Dendritic cell treated with granulocyte-macrophage colony-stimulating factor and Interleukin-4, amounts not matched to agents 40 ng/mL and 50 ng/mL, for 4 days (primary cell): ENCODE measurements at regions not wholly inside any gene's neighbourhood (a gene's known extent, or its start where the extent isn't known, plus 50 kb on each side); places are given as distances from the start of the nearest gene placed in this dataset.

Experiments used
- H3K27ac Mint-ChIP-seq: one replicate; pipeline ENCODE4 v1.8.0; 2022; ENCODE audit warnings: mild to moderate bottlenecking, mixed read lengths
- H3K27me3 Mint-ChIP-seq: one replicate; pipeline ENCODE4 v1.8.0; 2022; ENCODE audit warnings: mild to moderate bottlenecking, mixed read lengths
- H3K36me3 Mint-ChIP-seq: one replicate; pipeline ENCODE4 v1.8.0; 2022; ENCODE audit warnings: low read depth, mixed read lengths
- H3K4me1 Mint-ChIP-seq: one replicate; pipeline ENCODE4 v1.8.0; 2022; ENCODE audit warnings: low read depth, mixed read lengths
- H3K4me3 Mint-ChIP-seq: one replicate; pipeline ENCODE4 v1.8.0; 2022; ENCODE audit warnings: mild to moderate bottlenecking, moderate library complexity, mixed read lengths
- H3K9me3 Mint-ChIP-seq: one replicate; pipeline ENCODE4 v1.8.0; 2022; ENCODE audit warnings: mixed read lengths
- intact Hi-C: fragments of 100-400 bp; cut with micrococcal nuclease; formaldehyde crosslinking; loops from one replicate; pipeline ENCODE4 v1.15.0; 2022

DNA sequence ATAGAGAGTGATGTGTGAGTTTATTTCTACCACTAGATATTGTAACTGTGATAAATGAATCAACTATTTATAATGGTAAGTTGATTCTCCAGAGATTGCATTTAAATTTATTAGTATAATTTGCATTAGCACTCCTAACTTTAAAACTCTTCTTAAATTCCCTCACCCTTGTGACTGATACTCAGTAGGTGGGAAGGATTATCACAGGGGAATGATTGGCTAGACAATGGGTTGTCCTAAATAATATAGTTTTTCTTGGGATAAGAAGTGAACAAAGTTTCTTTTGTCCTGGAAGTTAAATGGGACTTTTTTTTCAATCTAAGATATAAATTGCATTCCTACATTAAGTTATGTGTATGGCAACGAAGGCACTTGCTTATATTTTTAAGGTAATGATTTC, 169.2 kb upstream of the PITX2 start:
- no peaks in the 10 kb centered on the region for H3K4me1 Mint-ChIP-seq
- H3K9me3 Mint-ChIP-seq = no peaks in the 10 kb centered on the region
- intact Hi-C loops = no loop called here
- H3K36me3 Mint-ChIP-seq = no peaks in the 10 kb centered on the region
- no peak overlapping the region for H3K4me3 Mint-ChIP-seq
- no peak overlapping the region for H3K27ac Mint-ChIP-seq
- H3K27me3 Mint-ChIP-seq = no peaks in the 10 kb centered on the region

DNA sequence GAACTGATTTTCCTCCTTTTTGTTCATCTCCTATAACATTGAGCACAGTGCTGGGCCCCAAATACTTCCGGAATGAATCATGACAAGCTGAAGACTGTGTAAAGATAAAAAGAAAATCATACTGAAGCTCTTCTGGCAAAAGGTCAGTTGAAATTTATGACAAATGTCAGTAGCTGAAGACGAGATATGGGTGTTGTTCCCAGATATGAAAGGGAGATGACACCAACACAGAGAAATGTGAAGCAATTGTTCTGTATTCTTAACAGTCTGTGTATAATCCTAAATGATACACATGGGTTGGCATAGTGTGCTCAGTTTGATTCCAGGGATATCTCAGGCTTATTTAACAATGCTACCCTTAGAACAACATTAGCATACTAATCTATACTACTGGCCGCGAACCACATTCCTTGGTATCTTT, 170.5 kb upstream of the PITX2 start:
- no peaks in the 10 kb centered on the region for H3K27me3 Mint-ChIP-seq
- intact Hi-C loops = no loop called here
- no peak overlapping the region for H3K4me3 Mint-ChIP-seq
- H3K4me1 Mint-ChIP-seq = no peaks in the 10 kb centered on the region
- H3K27ac Mint-ChIP-seq = no peak overlapping the region
- H3K9me3 Mint-ChIP-seq = no peaks in the 10 kb centered on the region
- no peaks in the 10 kb centered on the region for H3K36me3 Mint-ChIP-seq

DNA sequence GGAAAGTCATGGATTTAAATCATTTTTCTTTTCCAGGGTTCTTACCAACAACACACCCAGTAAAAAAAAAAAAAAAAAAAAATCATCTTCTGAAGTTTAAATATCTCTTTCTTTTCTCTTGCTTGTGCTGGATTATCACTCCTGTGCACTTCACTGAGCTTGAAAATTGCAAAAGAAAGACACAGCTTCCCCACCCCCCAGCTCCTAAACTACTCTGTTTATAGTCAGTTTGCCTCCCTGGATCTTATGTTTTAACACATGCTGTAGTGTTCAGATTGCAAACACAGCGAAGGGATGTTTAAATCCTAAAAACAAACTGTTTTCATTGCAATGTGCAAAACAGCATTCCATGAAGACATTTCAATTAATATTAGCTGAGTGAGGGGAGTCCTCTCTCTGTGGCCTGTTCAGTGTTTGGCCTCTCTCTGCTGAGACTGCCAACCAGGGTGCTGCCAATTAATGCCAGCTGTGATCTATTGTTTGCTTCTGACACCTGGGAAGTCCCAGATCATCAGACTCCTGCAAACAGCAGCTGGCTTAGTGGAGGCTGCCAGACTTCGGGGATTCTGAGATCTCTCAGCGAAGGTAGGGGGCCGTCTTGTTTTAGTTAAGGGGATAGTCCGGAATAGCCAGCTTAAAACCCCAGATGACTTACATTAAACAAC, 171.1 kb upstream of the PITX2 start:
- H3K27ac Mint-ChIP-seq = no peak overlapping the region
- no peaks in the 10 kb centered on the region for H3K9me3 Mint-ChIP-seq
- H3K4me1 Mint-ChIP-seq = no peaks in the 10 kb centered on the region
- no peaks in the 10 kb centered on the region for H3K36me3 Mint-ChIP-seq
- no peaks in the 10 kb centered on the region for H3K27me3 Mint-ChIP-seq
- no peak overlapping the region for H3K4me3 Mint-ChIP-seq
- intact Hi-C loops = no loop called here

DNA sequence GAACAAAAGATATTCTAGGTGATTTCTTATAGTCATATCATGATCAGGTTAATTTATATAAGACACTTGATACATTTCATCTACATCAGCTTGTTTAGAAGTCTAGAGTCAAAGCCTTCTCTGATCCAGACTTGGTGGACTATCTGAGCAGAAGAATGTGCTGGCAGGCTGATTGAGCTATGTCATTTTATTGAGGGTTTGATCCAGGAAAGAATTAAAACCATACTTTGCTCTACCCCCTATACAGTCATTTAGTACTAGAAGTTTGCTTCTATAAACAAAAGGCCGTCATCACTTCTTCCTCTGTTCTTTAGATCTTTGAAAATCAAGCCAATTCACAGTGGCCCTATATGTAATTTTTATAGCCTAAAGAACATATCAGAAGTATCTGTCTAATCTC, 173.1 kb upstream of the PITX2 start:
- Mint-ChIP-seq H3K27me3 (peaks cover 1% of the 10 kb centered on the region), H3K9me3 (no peaks in the 10 kb centered on the region), H3K4me1 (no peaks in the 10 kb centered on the region), H3K27ac (no peak overlapping the region), H3K4me3 (no peak overlapping the region), H3K36me3 (no peaks in the 10 kb centered on the region)
- intact Hi-C loops = no loop called here

DNA sequence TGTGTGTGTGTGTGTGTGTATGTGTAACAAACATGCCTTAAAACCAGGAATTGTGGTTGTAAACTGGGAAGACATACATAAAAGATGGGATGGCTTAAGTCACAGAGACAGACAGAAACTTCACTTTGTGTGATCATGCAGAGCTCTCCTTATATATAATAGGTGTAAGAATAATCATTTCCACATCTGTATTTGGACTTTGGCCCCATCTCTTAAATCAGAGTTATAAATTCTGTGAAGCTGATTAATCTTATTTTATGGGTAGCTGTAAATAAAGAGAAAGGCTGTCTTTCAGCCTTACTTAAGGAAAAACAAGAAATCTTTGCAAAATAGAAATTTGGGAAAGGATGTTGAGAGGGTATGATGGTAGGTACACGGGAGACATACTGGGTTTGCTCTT, 174.6 kb upstream of the PITX2 start:
- Mint-ChIP-seq H3K36me3 (no peaks in the 10 kb centered on the region), H3K4me1 (no peaks in the 10 kb centered on the region), H3K27me3 (peaks cover 3% of the 10 kb centered on the region), H3K27ac (no peak overlapping the region), H3K4me3 (no peak overlapping the region), H3K9me3 (no peaks in the 10 kb centered on the region)
- intact Hi-C loops = no loop called here

DNA sequence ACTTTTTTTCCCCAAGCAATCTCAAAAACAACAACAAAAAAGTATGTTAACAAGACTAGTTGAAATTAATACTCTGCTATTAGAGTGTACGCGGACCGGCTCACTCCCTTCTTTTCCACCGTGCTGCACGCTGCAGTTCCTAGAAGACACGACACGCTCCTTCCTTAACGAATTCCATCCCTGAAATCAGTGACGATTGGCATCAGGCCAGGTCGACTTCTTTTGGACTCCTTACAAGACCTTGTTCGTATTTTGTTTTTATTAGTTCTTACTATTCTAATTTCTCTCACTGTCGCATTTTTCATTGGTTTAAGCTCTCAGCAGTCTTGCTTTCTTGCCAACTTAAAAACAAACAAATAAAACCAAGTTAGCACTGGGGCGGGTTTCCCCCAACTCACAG, 175.8 kb upstream of the PITX2 start:
- Mint-ChIP-seq H3K27ac (no peak overlapping the region), H3K36me3 (no peaks in the 10 kb centered on the region), H3K4me1 (no peaks in the 10 kb centered on the region), H3K4me3 (no peak overlapping the region), H3K27me3 (peaks cover 3% of the 10 kb centered on the region), H3K9me3 (no peaks in the 10 kb centered on the region)
- intact Hi-C loops = no loop called here

DNA sequence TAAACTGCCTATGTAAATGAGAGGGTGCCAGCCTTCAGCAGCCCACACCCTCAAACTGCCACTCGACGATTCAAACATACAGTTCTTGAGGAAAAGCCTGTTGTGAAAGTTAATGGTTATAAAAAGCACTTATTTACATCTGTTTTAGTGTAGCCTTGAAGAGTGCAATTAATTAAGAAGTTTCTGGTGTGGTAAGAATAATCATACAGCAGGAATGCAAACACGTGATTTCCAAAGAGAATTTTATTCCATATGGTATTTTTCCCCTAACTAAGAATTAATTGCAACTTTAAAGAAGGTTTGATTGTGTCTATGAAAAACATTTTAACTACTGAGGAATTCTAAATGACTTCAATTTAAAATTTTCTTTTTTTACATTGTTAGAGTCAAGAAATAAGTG, 176.3 kb upstream of the PITX2 start:
- Mint-ChIP-seq H3K4me1 (no peaks in the 10 kb centered on the region), H3K4me3 (no peak overlapping the region), H3K27ac (no peak overlapping the region), H3K9me3 (no peaks in the 10 kb centered on the region), H3K36me3 (no peaks in the 10 kb centered on the region), H3K27me3 (peaks cover 3% of the 10 kb centered on the region)
- intact Hi-C loops = no loop called here

DNA sequence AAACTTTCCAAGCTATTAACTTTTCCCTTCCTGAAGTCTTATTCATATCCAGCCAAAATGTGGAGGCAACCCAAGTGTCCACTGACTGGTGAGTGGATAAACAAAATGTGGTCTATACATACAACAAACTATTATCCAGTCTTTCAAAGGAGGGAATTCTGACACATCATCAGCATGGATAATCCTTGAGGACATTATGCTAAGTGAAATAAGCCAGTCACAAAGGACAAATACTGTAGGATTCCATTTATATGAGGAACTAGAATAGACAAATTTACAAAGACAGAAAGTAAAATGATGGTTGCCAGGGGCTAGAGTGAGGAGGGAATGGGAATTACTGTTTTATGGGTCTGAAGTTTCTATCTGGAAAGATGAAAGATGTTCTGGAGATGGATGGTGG, 178.7 kb upstream of the PITX2 start:
- Mint-ChIP-seq H3K27me3 (peaks cover 3% of the 10 kb centered on the region), H3K36me3 (no peaks in the 10 kb centered on the region), H3K9me3 (no peaks in the 10 kb centered on the region), H3K27ac (no peak overlapping the region), H3K4me3 (no peak overlapping the region), H3K4me1 (no peaks in the 10 kb centered on the region)
- intact Hi-C loops = no loop called here

DNA sequence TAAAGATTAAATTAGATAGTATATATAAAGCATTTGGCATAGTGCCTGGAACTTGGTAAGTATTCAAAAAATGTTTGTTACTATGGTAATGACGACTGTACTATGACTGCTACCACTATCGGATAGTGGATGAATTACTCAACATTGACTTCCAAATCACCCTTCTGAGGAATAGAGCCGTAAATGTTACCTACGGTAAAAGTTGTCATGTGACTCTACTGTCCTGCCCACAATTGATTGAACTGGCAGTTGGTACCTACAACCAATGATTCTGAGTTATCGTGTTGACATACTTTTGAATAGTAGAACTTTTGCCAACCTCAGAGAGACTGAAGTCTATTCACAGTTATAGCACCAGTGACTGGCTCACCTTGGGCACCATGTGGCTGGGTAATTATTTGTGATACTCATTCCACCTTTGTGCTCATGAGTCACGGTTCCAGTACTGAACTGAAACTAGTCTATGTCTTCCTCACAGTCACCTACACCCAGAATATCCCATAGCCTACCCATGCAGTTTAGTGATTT, 185.5 kb upstream of the PITX2 start:
- H3K27me3 Mint-ChIP-seq = no peaks in the 10 kb centered on the region
- H3K9me3 Mint-ChIP-seq = no peaks in the 10 kb centered on the region
- H3K4me1 Mint-ChIP-seq = no peaks in the 10 kb centered on the region
- no peak overlapping the region for H3K27ac Mint-ChIP-seq
- H3K36me3 Mint-ChIP-seq = no peaks in the 10 kb centered on the region
- intact Hi-C loops = no loop called here
- H3K4me3 Mint-ChIP-seq = no peak overlapping the region

DNA sequence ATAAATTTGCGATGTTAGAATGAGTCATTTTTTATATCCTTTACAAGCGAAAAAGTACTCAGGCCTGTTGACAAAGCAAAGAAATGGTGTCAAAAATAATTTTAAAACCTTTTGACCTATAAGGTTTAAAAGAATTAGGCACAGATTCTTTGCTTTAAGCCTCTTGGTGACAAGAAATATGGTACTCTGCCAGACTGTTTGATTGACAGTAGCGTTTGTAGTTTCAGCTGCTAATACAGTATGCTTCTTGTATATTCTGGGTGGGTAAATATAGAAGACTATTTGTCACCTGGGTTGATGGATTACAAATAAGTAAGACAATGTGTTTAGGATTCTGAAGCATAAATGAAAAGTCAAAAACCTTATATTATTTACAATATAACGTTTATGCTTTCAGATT, 193.1 kb upstream of the PITX2 start:
- no peaks in the 10 kb centered on the region for H3K9me3 Mint-ChIP-seq
- no peak overlapping the region for H3K27ac Mint-ChIP-seq
- no peak overlapping the region for H3K4me3 Mint-ChIP-seq
- H3K36me3 Mint-ChIP-seq = no peaks in the 10 kb centered on the region
- H3K27me3 Mint-ChIP-seq = no peaks in the 10 kb centered on the region
- H3K4me1 Mint-ChIP-seq = no peaks in the 10 kb centered on the region
- intact Hi-C loops = no loop called here

DNA sequence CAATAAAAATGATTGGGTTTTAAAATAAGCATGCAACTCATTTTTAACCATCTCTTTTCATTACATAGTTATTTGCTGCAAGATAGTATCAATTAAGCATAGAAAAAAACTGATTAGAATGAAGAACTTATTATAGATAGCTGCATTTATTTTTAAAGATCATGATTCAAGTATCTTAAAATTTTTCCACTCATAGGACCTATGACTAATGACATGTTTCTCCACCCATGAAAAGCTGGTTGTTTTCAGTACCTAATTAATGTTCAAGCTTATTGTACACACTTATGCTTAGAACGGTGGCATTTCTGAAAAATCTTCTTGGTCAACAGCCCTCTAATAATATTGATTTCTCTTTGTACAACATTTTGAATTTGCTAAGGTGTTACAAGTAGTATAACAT, 193.5 kb upstream of the PITX2 start:
- H3K4me3 Mint-ChIP-seq = no peak overlapping the region
- H3K9me3 Mint-ChIP-seq = no peaks in the 10 kb centered on the region
- no peaks in the 10 kb centered on the region for H3K4me1 Mint-ChIP-seq
- H3K27ac Mint-ChIP-seq = no peak overlapping the region
- no peaks in the 10 kb centered on the region for H3K27me3 Mint-ChIP-seq
- intact Hi-C loops = no loop called here
- no peaks in the 10 kb centered on the region for H3K36me3 Mint-ChIP-seq

DNA sequence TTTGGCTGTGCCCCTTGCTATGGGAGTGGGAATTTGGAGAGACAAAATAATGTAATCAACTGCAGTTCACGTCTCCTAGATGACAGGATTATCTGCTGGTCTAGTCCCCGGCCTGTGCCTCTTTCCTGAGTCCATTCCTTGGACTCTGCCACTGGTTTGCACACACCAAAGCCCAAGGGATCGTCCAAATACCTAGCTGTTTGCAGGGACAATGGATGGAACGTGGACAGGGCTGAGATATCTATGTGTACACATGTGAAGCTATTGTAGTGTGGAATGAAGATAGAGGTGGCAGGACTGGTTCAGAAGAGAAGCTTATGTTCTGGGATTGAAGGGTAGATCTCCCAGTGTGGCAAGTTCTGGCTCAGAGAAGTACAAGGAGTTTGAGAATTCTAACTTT, 198.3 kb upstream of the PITX2 start:
- Mint-ChIP-seq H3K36me3 (no peaks in the 10 kb centered on the region), H3K4me3 (no peak overlapping the region), H3K27me3 (no peaks in the 10 kb centered on the region), H3K27ac (no peak overlapping the region), H3K4me1 (no peaks in the 10 kb centered on the region), H3K9me3 (no peaks in the 10 kb centered on the region)
- intact Hi-C loops = no loop called here

DNA sequence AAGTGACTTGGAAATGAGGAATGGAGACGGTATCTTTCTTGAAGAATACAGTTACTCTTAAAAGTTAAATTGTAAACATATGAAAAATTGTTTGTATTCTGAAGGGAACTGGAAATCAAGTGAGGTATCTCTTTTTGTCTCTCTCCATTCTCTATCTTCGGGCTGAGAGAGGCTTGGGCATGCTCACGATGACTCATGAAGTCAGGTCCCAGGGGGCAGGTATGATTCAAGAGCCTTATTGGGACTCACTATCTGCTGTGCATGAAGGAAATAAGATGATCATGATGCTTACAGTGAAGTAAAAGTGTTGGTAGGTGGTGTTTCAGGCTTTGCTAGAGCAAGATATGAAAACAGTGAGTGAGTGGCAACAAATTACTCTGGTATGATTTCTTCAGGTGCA, 200.4 kb upstream of the PITX2 start:
- Mint-ChIP-seq H3K27ac (no peak overlapping the region), H3K27me3 (no peaks in the 10 kb centered on the region), H3K9me3 (no peaks in the 10 kb centered on the region), H3K36me3 (no peaks in the 10 kb centered on the region), H3K4me1 (no peaks in the 10 kb centered on the region), H3K4me3 (no peak overlapping the region)
- intact Hi-C loops = no loop called here

DNA sequence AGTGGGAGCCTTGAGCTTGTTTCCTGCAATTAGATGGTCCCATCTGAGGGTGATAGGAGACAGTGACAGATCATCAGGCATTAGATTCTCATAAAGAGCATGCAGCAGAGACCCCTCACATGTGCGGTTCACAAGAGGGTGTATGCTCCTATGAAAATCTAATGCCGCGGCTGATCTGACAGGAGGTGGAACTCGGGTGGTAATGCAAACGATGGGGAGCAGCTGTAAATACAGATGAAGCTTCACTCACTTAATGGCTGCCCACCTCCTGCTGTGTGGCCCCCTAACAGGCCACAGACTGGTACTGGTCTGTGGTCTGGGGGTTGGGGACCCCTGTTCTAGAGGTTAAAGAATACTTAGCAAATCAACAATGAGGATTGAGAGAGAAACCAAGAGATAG, 201.5 kb upstream of the PITX2 start:
- H3K4me1 Mint-ChIP-seq = no peaks in the 10 kb centered on the region
- no peak overlapping the region for H3K27ac Mint-ChIP-seq
- no peaks in the 10 kb centered on the region for H3K27me3 Mint-ChIP-seq
- H3K36me3 Mint-ChIP-seq = no peaks in the 10 kb centered on the region
- H3K4me3 Mint-ChIP-seq = no peak overlapping the region
- no peaks in the 10 kb centered on the region for H3K9me3 Mint-ChIP-seq
- intact Hi-C loops = no loop called here

DNA sequence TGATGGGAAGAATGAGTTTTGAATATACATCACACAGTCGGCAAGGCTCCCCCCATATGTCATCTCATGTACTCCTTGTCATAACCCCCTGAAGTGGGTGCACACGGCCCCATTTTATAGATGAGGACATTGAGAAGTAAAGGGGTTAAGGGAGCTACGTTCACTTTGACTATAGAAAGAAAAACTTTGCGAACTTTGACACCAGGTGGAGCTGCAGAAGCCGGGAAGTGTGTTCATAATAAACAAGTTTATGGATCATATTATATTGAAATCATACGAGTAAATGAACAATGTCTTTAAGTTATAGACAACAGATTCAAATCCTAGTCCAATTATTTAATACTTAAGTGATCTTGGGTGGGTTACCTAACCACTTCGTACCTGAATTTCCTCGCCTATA, 203.8 kb upstream of the PITX2 start:
- Mint-ChIP-seq H3K4me3 (no peak overlapping the region), H3K4me1 (no peaks in the 10 kb centered on the region)

More for the DNA sequence above, 203.8 kb upstream of the PITX2 start:
- H3K27me3 Mint-ChIP-seq = no peaks in the 10 kb centered on the region
- intact Hi-C loops = no loop called here
- H3K27ac Mint-ChIP-seq = no peak overlapping the region
- no peaks in the 10 kb centered on the region for H3K36me3 Mint-ChIP-seq
- no peaks in the 10 kb centered on the region for H3K9me3 Mint-ChIP-seq
